ENCODE measurements at regions not wholly inside any gene's neighbourhood (a gene's known extent, or its start where the extent isn't known, plus 50 kb on each side); places are given as distances from the start of the nearest gene placed in this dataset.

GRCh38 chr22:25497181-25497641, 67.3 kb upstream of the GRK3 start (continued):
- no peak for TF ChIP-seq KDM4A (IDR thresholded peaks at IDR 0.05; ENCODE audit: low read depth, low read length, severe bottlenecking)

Data from H1 (cell line).